ENCODE measurements at regions not wholly inside any gene's neighbourhood (a gene's known extent, or its start where the extent isn't known, plus 50 kb on each side); places are given as distances from the start of the nearest gene placed in this dataset.
"Not testable (repeated sequence)": the region's sequence is repeated elsewhere in the genome, so short reads cannot be mapped to it uniquely, and the experiment has no call there.

DNA sequence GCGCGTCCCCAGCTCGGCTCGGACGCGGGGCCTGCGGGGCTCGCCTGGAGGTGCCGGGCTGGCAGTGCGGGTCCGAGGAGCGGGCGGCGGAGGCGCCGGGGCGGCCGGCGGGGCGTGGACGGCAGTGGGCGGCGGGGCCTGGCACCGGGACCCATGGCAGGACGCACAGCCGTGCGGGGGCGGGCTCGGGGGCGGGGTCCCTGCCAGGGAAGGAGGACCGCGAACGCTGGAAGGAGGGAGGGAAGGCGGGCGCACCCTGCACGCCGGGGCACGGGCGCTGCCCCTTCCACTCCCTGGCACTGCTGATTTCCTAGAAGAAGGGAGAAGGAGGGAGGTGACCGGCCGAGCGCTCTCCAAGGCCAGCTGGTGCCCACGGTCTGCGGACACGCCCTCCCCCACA is 5498.6 kb upstream of the TPTE start:
- H3K4me2 ChIP-seq (ENCODE audit: control insufficient read depth, extremely low read depth, insufficient read depth, low read depth, low read length); H2AFZ ChIP-seq (ENCODE audit: control insufficient read depth, low read length); H3K9me1 ChIP-seq (ENCODE audit: control insufficient read depth, extremely low read depth, insufficient read depth, low read length); DNase-seq (ENCODE audit: low read depth, low spot score); H3K79me2 ChIP-seq (ENCODE audit: control insufficient read depth, insufficient read depth, low read length); H3K36me3 ChIP-seq (ENCODE audit: control insufficient read depth in 2 of 2, extremely low read depth in 1 of 2, insufficient read depth in 2 of 2, low read length in 2 of 2); H4K20me1 ChIP-seq (ENCODE audit: control insufficient read depth, extremely low read depth, insufficient read depth, low read length); H3K9ac ChIP-seq (ENCODE audit: control insufficient read depth, extremely low read depth, insufficient read depth, low read length); H3K27ac ChIP-seq (ENCODE audit: control insufficient read depth, insufficient read depth, low read length); dilution Hi-C loops (cut with MboI; ENCODE audit: extremely low pct_ligation_motif_present, low sequenced_read_pairs); H3K4me1 ChIP-seq (ENCODE audit: control insufficient read depth, extremely low read depth, insufficient read depth, low read length); H3K9me3 ChIP-seq (ENCODE audit: control insufficient read depth, low read depth, low read length); H3K27me3 ChIP-seq (ENCODE audit: control insufficient read depth, extremely low read depth, insufficient read depth, low read length); FAIRE-seq; H3K4me3 ChIP-seq (ENCODE audit: control insufficient read depth in 2 of 3, extremely low read depth in 1 of 3, insufficient read depth in 2 of 3, low read depth in 1 of 3, low read length in 3 of 3): not testable (repeated sequence)

DNA sequence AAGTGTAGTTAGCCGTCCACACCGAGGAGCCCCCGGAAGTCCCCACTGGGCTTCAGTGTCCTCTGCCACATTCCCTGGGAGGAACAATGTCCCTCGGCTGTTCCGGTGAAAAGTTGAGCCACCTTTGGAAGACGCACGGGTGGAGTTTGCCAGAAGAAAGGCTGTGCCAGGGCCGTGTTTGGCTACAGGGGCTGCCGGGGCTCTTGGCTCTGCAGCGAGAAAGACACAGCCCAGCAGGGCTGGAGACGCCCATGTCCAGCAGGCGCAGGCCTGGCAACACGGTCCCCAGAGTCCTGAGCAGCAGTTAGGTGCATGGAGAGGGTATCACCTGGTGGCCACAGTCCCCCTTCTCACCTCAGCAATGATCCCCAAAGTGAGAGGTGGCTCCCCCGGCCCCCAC is 5486.2 kb upstream of the TPTE start:
- H3K9me3 ChIP-seq (ENCODE audit: control insufficient read depth, low read depth, low read length); FAIRE-seq; DNase-seq (ENCODE audit: low read depth, low spot score); H3K4me3 ChIP-seq (ENCODE audit: control insufficient read depth in 2 of 3, extremely low read depth in 1 of 3, insufficient read depth in 2 of 3, low read depth in 1 of 3, low read length in 3 of 3); H3K27me3 ChIP-seq (ENCODE audit: control insufficient read depth, extremely low read depth, insufficient read depth, low read length); H3K9me1 ChIP-seq (ENCODE audit: control insufficient read depth, extremely low read depth, insufficient read depth, low read length); H2AFZ ChIP-seq (ENCODE audit: control insufficient read depth, low read length); H3K4me2 ChIP-seq (ENCODE audit: control insufficient read depth, extremely low read depth, insufficient read depth, low read depth, low read length); dilution Hi-C loops (cut with MboI; ENCODE audit: extremely low pct_ligation_motif_present, low sequenced_read_pairs); H3K4me1 ChIP-seq (ENCODE audit: control insufficient read depth, extremely low read depth, insufficient read depth, low read length); H3K79me2 ChIP-seq (ENCODE audit: control insufficient read depth, insufficient read depth, low read length); H3K36me3 ChIP-seq (ENCODE audit: control insufficient read depth in 2 of 2, extremely low read depth in 1 of 2, insufficient read depth in 2 of 2, low read length in 2 of 2); H3K27ac ChIP-seq (ENCODE audit: control insufficient read depth, insufficient read depth, low read length); H4K20me1 ChIP-seq (ENCODE audit: control insufficient read depth, extremely low read depth, insufficient read depth, low read length); H3K9ac ChIP-seq (ENCODE audit: control insufficient read depth, extremely low read depth, insufficient read depth, low read length): not testable (repeated sequence)

DNA sequence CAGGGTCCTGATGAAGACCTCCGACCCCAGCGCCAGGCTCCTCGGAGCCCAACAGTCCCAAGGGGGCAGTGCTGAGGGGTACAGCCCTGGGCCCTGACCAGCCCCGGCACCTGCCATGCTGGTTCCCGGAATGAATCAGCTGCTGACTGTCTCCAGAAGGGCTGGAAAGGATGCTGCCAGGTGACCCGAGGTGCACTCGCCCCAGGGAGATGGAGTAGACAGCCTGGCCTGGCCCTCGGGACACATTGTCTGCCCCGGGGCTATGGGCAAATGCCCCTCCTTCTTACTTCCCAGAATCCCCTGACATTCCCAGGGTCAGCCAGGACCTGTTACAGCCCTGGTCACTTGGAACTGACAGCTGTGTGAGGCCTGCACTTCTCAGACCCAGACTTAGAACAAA is 5485.8 kb upstream of the TPTE start:
- dilution Hi-C loops (cut with MboI; ENCODE audit: extremely low pct_ligation_motif_present, low sequenced_read_pairs); H3K9ac ChIP-seq (ENCODE audit: control insufficient read depth, extremely low read depth, insufficient read depth, low read length); H3K9me1 ChIP-seq (ENCODE audit: control insufficient read depth, extremely low read depth, insufficient read depth, low read length); H3K36me3 ChIP-seq (ENCODE audit: control insufficient read depth in 2 of 2, extremely low read depth in 1 of 2, insufficient read depth in 2 of 2, low read length in 2 of 2); H3K27me3 ChIP-seq (ENCODE audit: control insufficient read depth, extremely low read depth, insufficient read depth, low read length); H4K20me1 ChIP-seq (ENCODE audit: control insufficient read depth, extremely low read depth, insufficient read depth, low read length); FAIRE-seq; H3K4me2 ChIP-seq (ENCODE audit: control insufficient read depth, extremely low read depth, insufficient read depth, low read depth, low read length); H3K9me3 ChIP-seq (ENCODE audit: control insufficient read depth, low read depth, low read length); DNase-seq (ENCODE audit: low read depth, low spot score); H3K4me1 ChIP-seq (ENCODE audit: control insufficient read depth, extremely low read depth, insufficient read depth, low read length); H2AFZ ChIP-seq (ENCODE audit: control insufficient read depth, low read length); H3K79me2 ChIP-seq (ENCODE audit: control insufficient read depth, insufficient read depth, low read length); H3K4me3 ChIP-seq (ENCODE audit: control insufficient read depth in 2 of 3, extremely low read depth in 1 of 3, insufficient read depth in 2 of 3, low read depth in 1 of 3, low read length in 3 of 3); H3K27ac ChIP-seq (ENCODE audit: control insufficient read depth, insufficient read depth, low read length): not testable (repeated sequence)

- H3K79me2 ChIP-seq (ENCODE audit: control insufficient read depth, insufficient read depth, low read length); H4K20me1 ChIP-seq (ENCODE audit: control insufficient read depth, extremely low read depth, insufficient read depth, low read length); H3K4me3 ChIP-seq (ENCODE audit: control insufficient read depth in 2 of 3, extremely low read depth in 1 of 3, insufficient read depth in 2 of 3, low read depth in 1 of 3, low read length in 3 of 3); H2AFZ ChIP-seq (ENCODE audit: control insufficient read depth, low read length); H3K36me3 ChIP-seq (ENCODE audit: control insufficient read depth in 2 of 2, extremely low read depth in 1 of 2, insufficient read depth in 2 of 2, low read length in 2 of 2); FAIRE-seq; H3K27me3 ChIP-seq (ENCODE audit: control insufficient read depth, extremely low read depth, insufficient read depth, low read length); H3K4me1 ChIP-seq (ENCODE audit: control insufficient read depth, extremely low read depth, insufficient read depth, low read length); H3K9me3 ChIP-seq (ENCODE audit: control insufficient read depth, low read depth, low read length); H3K9me1 ChIP-seq (ENCODE audit: control insufficient read depth, extremely low read depth, insufficient read depth, low read length); dilution Hi-C loops (cut with MboI; ENCODE audit: extremely low pct_ligation_motif_present, low sequenced_read_pairs); H3K4me2 ChIP-seq (ENCODE audit: control insufficient read depth, extremely low read depth, insufficient read depth, low read depth, low read length); DNase-seq (ENCODE audit: low read depth, low spot score); H3K9ac ChIP-seq (ENCODE audit: control insufficient read depth, extremely low read depth, insufficient read depth, low read length); H3K27ac ChIP-seq (ENCODE audit: control insufficient read depth, insufficient read depth, low read length): not testable (repeated sequence)
Observed at GRCh38 chr21:5037606-5038331, 5483.6 kb upstream of the TPTE start.

DNA sequence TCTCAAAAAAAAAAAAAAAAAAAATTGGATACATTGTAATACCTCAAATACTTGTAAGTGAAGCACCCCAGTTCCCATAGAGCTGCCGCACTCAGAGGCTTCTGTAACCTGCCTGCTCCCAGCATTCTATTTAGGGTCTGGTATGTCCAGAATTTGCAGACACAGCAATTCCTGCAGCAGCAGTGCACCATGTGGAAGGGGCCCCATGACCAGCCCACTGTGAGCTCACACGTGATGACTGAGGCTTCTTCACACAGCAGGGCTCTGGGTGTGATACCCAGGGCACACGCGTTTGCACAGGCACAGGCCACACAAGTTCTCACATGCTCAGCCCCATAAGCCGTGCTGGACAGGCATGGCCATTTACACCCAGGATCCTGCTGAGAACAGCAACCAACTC is 5481.5 kb upstream of the TPTE start:
- H2AFZ ChIP-seq (ENCODE audit: control insufficient read depth, low read length); H3K79me2 ChIP-seq (ENCODE audit: control insufficient read depth, insufficient read depth, low read length); H3K9me1 ChIP-seq (ENCODE audit: control insufficient read depth, extremely low read depth, insufficient read depth, low read length); H3K27ac ChIP-seq (ENCODE audit: control insufficient read depth, insufficient read depth, low read length); DNase-seq (ENCODE audit: low read depth, low spot score); H3K9ac ChIP-seq (ENCODE audit: control insufficient read depth, extremely low read depth, insufficient read depth, low read length); H3K9me3 ChIP-seq (ENCODE audit: control insufficient read depth, low read depth, low read length); dilution Hi-C loops (cut with MboI; ENCODE audit: extremely low pct_ligation_motif_present, low sequenced_read_pairs); H3K4me3 ChIP-seq (ENCODE audit: control insufficient read depth in 2 of 3, extremely low read depth in 1 of 3, insufficient read depth in 2 of 3, low read depth in 1 of 3, low read length in 3 of 3); H3K4me2 ChIP-seq (ENCODE audit: control insufficient read depth, extremely low read depth, insufficient read depth, low read depth, low read length); H3K4me1 ChIP-seq (ENCODE audit: control insufficient read depth, extremely low read depth, insufficient read depth, low read length); FAIRE-seq; H4K20me1 ChIP-seq (ENCODE audit: control insufficient read depth, extremely low read depth, insufficient read depth, low read length); H3K36me3 ChIP-seq (ENCODE audit: control insufficient read depth in 2 of 2, extremely low read depth in 1 of 2, insufficient read depth in 2 of 2, low read length in 2 of 2); H3K27me3 ChIP-seq (ENCODE audit: control insufficient read depth, extremely low read depth, insufficient read depth, low read length): not testable (repeated sequence)

All from keratinocyte (primary cell).